Mammary epithelial cell (primary cell): ENCODE measurements at regions not wholly inside any gene's neighbourhood (a gene's known extent, or its start where the extent isn't known, plus 50 kb on each side); places are given as distances from the start of the nearest gene placed in this dataset.

Experiments used
- EZH2 ChIP-seq: IDR thresholded peaks from 2 replicates; pipeline ENCODE4 v1.6.1; 2012; ENCODE audit warnings: low read length, inconsistent platforms, borderline replicate concordance
- TF ChIP-seq, protein P1 (sequence below), 2 donors: IDR thresholded peaks in 1 of 2; conservative IDR thresholded peaks in 1 of 2; 2 replicates each; pipeline ENCODE4 v1.5.1; 2011 to 2012; ENCODE audit warnings: inconsistent platforms in 2 of 2, low read length in 2 of 2, mild to moderate bottlenecking in 2 of 2, control low read depth in 1 of 2, low read depth in 1 of 2; ENCODE audit not compliant: insufficient read depth in 1 of 2; ENCODE audit errors: extremely low read depth in 1 of 2

DNA sequence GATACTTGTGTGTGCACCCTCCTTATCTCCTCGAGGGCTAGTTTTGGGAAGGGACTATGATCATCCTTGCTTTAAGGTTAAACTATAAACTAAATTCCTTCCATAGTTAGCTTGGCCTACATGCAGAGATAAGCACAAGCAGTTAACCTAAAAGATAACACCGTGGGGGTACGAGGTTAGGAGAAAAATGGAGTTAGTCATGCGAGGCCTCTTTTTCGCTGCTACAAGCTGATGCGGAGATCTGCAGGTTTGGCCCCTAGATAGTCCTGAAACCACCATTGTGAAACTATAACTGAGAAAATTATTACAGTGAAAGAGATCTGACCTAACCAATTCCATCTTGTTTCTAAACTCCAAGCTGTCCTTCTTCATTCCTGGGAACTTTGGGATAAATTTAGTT is 113.7 kb upstream of the ZKSCAN2 start:
- TF ChIP-seq, protein P1, sequence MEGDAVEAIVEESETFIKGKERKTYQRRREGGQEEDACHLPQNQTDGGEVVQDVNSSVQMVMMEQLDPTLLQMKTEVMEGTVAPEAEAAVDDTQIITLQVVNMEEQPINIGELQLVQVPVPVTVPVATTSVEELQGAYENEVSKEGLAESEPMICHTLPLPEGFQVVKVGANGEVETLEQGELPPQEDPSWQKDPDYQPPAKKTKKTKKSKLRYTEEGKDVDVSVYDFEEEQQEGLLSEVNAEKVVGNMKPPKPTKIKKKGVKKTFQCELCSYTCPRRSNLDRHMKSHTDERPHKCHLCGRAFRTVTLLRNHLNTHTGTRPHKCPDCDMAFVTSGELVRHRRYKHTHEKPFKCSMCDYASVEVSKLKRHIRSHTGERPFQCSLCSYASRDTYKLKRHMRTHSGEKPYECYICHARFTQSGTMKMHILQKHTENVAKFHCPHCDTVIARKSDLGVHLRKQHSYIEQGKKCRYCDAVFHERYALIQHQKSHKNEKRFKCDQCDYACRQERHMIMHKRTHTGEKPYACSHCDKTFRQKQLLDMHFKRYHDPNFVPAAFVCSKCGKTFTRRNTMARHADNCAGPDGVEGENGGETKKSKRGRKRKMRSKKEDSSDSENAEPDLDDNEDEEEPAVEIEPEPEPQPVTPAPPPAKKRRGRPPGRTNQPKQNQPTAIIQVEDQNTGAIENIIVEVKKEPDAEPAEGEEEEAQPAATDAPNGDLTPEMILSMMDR (conservative IDR thresholded peaks at IDR 0.05 in 1 of 2, IDR thresholded peaks at IDR 0.05 in 1 of 2; ENCODE audit: extremely low read depth in 1 of 2, insufficient read depth in 1 of 2, low read depth in 1 of 2, low read length in 2 of 2), result no peak
- TF ChIP-seq EZH2, result no peak
